ENCODE measurements at regions not wholly inside any gene's neighbourhood (a gene's known extent, or its start where the extent isn't known, plus 50 kb on each side); places are given as distances from the start of the nearest gene placed in this dataset.

GRCh38 chr15:69941301-69941605 lies 156.5 kb downstream of the TLE3 start:
- no peak for TF ChIP-seq CTCF (IDR thresholded peaks at IDR 0.05)
- TF ChIP-seq POLR2A (IDR thresholded peaks at IDR 0.05) = no peak
